ENCODE measurements at regions not wholly inside any gene's neighbourhood (a gene's known extent, or its start where the extent isn't known, plus 50 kb on each side); places are given as distances from the start of the nearest gene placed in this dataset.
"Not testable (repeated sequence)": the region's sequence is repeated elsewhere in the genome, so short reads cannot be mapped to it uniquely, and the experiment has no call there.

DNA sequence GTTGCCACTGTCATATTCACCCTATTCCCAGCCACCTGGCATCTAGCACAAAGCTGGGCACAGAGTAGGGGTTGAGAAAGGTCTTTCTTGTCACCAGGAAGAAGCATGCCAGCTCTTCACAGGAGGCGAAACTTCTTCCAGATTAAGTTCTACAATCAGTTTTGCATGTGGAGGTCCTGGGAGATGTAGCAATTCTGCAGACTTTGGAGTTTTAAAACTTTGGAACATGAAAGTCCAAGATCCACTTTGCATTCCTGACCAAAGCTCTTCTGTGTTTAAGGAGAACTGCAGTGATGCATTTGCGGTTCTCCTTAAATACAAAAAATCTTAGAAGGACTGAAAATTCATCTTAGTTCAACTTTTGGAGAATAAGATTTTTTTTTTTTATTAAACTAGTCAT, 258.5 kb upstream of the USP24 start:
- FAIRE-seq (no peak), DNase-seq (ENCODE audit: low spot score in 2 of 2) (no peak)

DNA sequence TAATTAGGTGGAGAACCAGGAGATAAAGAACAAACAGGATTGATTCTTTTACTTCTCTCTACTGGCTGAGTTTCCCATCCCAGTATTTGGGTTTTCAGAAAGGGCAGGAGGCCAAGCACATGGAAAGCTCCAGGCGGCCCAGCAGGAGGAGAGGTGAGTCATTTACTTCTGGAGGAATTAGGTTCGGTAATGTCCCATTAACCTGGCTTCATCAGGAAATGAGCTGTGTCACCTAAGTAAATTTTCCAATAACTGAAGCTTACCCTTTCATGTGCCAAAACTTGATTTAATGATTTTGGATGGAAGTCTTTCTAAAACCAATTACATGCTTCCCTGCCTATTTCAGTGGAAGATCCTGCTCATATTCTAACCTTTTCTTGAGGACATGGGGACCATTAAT, 257.6 kb upstream of the USP24 start:
- DNase-seq (ENCODE audit: low spot score in 2 of 2), result no peak
- no peak for FAIRE-seq

DNA sequence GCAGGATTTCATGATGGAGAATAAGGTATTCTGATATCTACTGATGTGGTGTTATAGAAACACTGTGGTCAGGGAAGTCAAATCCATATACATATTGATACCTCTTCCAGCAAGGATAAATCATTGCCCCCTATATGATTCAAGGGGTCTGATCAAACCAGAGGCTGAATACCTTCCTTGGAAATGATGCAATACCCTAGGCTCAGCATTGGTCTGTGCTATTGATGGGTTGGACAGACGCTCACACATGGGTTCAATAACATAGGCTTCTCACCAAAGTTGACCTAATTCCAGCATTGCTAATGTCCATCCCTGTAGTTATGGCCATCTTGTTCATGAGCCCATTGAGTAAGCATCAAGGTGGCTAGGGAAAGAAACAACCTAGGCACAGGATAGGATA, 257.0 kb upstream of the USP24 start:
- DNase-seq (ENCODE audit: low spot score in 2 of 2) (no peak), FAIRE-seq (no peak)

DNA sequence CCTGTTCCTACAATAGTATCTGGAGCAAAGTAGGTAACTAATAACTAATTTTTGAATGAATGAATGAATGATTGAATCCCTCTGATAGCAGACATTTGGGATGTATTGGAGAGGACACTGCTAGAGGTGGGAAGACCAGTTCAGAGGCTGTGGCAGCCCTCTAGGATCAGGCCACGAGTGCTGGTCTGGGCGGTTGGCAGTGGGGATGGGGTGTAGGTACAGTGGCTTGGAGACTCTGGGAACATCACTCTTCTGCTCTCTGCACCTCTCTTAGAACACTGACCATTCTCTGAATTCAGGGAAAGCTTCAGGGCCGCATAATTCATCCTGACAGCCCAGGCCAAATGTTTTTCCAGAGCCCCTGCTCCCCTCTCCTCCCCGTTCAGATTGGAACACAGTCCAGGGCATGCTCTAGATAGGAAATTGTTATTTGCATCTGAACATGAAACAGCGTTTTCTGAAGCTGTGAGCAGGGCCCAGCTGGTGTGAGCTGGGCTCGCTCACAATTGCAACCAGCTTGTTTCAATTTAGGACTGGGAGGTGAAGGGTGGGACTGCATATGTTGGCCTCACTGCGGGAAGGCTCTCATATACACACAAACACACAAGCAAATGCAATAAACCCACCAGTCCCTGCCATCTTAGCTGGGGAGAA, 253.1 kb upstream of the USP24 start:
- no peak for FAIRE-seq
- DNase-seq (ENCODE audit: low spot score in 2 of 2), result no peak

DNA sequence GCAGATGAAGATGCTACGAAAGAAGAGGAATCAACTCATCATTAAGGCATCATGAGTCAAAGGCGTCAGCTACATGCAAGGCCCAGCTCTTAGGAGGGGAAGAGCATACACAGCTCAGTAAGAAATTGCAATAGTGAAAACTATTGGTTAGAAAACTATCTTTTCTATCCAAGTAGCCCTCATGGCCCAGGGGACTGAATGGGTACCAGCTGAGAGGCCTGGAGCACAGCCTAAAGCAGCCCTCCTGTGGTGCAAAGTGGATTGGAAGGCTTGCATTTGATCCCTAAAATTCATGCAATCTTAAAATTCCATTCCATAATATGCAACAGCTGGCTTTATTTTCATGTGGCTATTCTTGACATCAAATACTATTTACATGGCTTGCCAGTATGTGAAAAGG, 251.8 kb upstream of the USP24 start:
- DNase-seq (ENCODE audit: low spot score in 2 of 2), result no peak
- no peak for FAIRE-seq

DNA sequence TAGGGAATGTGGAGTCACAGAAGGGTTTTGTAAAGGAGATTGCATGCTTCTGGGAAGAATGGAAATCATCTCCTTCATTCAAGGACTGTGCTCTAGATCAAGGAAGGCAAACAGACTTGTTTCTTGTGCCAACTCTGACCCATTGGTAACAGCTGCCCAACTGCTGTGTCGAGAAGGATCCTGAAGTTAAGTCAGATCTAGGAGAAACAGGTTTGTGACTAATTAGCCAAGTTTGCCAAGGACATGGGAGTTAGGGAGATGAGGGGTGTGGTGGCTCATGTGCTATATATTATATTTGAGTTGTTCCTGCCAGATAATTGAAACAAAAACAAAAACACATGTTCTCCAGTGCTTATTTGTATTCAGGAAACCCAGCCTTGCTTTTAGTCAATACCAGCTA, 251.2 kb upstream of the USP24 start:
- no peak for FAIRE-seq

DNA sequence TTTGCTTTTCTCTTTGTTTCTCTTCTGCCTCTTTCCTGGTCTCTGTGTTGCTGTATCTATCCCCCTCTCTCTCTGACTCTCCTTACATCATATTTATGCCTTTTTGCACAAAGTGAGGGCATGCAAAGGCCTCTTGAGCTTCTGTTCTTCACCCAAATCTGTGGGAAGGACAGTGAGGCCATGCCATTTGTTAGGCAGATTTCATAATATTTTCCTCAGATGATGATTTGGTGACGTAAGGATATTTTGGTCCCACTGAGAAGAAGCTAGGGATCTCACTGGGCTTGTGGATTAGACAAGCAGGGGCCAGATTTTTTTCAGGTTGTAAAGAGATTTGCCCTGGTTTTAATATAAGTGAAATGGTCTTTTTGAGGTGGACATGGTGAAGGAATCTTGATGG, 249.4 kb upstream of the USP24 start:
- no peak for DNase-seq (ENCODE audit: low spot score in 2 of 2)
- FAIRE-seq, result no peak

More for the DNA sequence above, 251.2 kb upstream of the USP24 start:
- DNase-seq (ENCODE audit: low spot score in 2 of 2), result no peak

DNA sequence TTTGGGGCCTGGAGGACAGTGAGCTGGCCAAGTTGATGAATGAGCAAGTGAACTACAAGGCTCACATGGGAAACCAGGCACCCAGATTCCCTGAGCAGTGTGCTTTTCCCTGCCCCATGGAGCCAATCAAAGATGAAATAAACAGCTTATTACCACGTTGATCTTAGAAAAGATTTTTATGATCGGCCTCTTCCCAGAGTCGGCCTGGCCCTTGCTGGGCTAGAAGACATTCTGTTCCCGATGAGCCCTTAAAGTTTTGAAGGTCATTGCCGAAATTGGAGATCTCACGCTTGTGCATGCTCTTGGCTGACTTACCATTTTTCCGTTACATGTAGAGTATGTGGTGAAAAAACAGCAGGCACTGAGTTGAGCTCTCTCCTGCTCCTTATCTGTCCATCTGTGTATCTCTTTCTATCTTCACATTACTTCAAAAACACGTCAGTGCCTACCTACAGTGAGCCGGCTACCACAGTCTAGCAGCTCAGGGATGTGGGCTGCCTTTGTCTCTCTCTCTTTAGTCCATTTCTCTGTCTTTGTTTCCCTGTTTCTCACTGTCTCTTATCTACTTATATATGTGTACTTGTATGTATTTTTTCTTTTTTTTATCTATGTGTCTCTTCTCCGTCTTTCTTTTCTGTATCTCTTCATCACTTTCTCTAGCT, 248.8 kb upstream of the USP24 start:
- DNase-seq (ENCODE audit: low spot score in 2 of 2) (no peak), FAIRE-seq (no peak)

DNA sequence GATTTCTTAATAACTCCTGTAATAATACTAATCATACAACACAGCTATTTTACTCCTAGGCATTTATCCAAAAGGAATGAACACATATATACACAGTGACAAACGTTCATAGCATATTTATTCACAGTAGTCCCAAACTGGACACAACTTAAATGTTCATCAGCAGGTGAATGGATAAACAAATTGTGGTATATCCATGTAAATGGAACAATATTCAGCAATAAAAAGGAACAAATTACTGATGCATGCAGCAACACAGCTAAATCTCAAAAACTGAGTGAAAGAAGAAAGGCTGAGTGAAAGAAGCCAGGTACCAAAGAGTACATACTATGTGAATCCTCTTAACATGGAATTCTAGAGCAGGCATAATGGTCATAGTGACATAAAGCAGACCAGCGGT, 242.7 kb upstream of the USP24 start:
- DNase-seq (ENCODE audit: low spot score in 2 of 2) (no peak), FAIRE-seq (no peak)

DNA sequence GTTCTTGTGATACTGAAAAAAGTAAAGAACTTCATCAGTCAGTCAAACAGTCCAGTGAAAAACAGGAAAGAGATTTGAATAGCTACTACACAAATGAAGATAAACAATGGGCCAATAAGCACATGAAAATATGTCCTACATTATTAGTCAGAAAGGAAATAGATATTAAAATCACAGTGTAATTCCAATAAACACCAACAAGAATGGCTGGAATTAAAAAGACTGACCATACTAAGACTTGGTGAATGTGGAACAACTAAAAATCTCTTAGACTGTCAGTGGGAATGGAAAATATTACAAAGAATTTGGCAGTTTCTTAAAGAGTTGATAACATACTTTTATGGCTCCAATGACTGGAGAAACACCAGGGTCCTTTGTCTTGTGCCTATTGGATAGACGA, 241.8 kb upstream of the USP24 start:
- DNase-seq (ENCODE audit: low spot score in 2 of 2) (no peak), FAIRE-seq (no peak)

DNA sequence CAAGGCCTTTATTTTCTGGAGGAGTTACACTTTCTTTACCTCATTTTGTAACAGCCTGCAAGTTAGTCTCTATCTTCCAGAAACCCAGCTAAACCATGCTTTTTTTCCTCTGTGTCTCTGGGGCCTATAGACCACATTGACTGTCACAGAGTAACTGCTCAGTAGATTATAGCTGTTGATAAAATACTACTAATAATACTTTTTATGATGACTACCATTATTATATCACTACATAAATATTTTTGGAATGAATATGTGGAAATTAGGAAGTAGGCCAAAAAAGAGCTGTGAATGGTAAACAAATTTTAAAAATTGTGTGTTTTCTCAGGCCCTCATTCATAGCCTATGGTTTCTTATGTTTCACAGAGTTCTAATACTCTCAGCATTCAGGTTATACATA, 233.1 kb upstream of the USP24 start:
- DNase-seq (ENCODE audit: low spot score in 2 of 2) (no peak), FAIRE-seq (no peak)

DNA sequence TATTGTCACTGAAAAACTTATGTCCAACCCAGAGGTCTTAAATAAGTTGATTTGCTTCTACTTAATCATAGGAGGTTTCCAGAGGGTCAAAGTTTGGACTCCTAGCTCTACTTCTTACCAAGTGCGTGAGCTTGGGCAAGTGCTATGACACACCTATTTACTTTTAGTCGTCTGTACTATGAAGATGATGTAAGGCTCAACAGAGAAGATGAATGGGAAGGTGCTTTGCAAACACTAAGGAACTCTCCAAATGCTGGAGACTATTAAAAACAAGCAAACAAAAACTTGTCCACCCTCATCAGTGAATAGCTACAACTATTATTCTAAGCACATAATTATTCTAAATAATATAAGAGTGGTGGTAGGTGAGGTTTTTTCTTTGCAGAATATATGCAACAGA, 232.3 kb upstream of the USP24 start:
- DNase-seq (ENCODE audit: low spot score in 2 of 2), result no peak
- FAIRE-seq, result no peak

DNA sequence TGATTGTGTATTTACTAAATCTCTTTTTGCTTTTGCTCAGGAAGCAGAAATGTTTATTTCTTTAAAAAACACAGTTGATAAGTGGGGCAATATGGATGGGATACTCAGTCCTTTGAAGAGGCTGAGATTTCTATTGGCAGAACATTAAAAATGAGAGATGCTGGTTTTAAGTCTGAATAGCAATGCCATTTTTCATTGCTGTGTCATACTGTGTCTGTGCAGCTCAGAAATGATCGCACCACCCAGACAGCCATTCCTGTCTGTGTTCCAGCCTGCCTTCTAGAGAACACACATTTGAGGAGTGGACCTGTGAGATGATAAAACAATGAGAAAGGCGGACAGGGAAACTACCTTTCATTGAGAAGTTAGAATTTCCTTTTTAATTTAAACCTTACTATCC, 231.2 kb upstream of the USP24 start:
- DNase-seq (ENCODE audit: low spot score in 2 of 2), result no peak
- FAIRE-seq, result no peak

DNA sequence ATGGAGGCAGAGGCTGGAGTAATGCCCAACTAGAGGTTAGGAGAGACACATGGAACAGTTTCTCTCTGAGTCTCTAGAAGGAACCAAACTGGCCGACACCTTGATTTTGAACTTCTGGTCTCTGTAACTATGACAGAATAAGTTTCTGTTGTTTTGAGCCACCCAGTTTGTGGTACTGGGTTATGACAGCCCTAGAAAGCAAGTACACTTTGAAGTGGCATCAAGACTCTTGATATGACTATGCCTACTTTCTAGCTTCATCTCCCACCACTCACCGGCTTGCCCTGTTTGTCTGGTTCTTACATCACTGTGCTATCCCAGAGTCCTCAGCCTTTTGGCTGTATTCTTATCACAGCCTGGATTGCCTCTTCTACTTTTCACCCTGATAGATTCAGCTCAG, 230.3 kb upstream of the USP24 start:
- DNase-seq (ENCODE audit: low spot score in 2 of 2), result no peak
- FAIRE-seq, result no peak

DNA sequence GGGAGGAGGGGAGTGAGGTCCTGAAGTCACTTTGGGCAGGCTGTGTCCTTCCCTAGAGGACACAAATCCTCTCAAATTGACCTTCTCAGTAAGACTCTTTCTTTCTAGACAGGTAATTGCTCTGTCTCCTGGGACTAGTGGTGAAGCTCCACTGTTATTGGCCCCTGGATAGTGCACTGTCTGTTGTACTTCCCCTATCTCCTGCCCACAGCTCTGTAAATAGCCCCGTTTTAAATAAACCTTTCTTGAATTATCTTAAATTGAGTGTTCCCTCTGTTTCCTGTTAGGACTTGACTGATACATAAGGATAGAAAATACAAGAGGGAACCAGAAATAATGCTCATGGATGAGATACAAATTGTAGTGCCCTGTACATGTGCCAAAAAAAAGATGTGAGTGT, 229.5 kb upstream of the USP24 start:
- DNase-seq (ENCODE audit: low spot score in 2 of 2), result no peak
- FAIRE-seq, result no peak

DNA sequence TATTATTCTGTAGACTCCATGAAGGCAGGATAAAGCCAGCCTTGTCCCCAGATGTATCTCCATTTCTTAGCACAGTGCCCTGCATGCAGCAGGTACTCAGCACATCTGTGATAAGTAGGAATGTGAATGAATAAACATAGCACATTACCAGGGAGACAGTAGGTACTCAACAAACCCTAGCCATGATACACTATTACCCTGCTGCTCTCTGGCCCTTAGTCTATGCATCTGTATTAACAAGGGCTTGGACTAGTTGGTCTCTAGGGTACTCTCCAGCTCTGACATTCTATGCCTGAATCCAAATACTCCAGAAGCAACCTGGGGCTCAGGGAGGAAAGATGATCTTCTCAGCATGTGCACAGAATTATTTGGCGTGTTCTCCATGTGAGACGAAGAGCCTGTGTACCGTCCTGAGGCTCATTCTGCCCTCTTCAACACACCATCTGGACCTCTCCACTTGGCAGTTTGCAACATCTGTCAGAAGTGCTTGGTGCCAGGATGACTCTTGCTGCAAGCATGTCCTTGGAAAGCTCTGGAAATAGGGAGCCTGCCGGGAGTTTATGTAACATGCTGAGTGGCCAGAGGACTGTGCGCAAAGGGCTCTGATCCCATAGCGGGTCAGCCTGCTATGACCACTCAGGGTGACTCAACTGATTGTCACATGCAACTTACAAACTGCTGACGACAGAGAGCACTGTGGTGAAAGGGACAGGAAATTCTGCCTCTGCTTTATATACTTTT, 228.2 kb upstream of the USP24 start:
- DNase-seq (ENCODE audit: low spot score in 2 of 2), result peak in 1 of 2 donors; percentile 8

DNA sequence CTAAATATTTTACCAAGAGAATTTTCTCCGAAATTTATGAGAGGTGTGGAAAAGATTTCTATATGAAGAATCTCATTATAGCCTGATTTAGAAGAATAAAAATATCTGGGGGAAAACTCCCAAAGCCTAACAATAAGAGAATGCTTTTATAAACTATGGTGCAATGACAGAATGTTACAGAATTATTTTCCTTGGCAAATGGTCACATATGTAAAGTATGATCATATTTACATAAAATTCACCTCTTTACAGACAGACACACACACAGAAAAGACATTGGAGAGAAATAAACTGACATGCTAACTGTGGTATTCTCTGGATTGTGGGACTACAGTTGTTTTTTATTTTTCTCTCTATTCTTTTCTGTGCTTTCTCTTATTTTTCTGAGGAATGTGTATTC, 226.3 kb upstream of the USP24 start:
- no peak for DNase-seq (ENCODE audit: low spot score in 2 of 2)
- FAIRE-seq, result no peak

More for the DNA sequence above, 228.2 kb upstream of the USP24 start:
- FAIRE-seq, result no peak

DNA sequence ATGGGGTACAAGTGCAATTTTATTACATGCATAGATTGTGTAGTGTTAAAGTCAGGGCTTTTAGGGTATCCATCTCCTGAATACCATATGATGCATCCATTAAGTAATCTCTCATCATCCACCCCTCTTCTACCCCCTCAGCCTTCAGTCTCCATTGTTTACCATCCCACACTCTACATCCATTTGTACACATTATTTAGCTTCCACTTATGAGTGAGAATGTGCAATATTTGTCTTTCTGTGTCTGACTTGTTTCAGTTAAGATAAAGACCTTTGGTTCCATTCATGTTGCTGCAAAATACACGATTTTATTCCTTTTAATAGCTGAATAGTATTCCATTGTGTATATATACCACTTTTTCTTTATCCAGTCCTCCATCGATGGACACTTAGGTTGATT, 222.5 kb upstream of the USP24 start:
- FAIRE-seq (no peak), DNase-seq (ENCODE audit: low spot score in 2 of 2) (no peak)

DNA sequence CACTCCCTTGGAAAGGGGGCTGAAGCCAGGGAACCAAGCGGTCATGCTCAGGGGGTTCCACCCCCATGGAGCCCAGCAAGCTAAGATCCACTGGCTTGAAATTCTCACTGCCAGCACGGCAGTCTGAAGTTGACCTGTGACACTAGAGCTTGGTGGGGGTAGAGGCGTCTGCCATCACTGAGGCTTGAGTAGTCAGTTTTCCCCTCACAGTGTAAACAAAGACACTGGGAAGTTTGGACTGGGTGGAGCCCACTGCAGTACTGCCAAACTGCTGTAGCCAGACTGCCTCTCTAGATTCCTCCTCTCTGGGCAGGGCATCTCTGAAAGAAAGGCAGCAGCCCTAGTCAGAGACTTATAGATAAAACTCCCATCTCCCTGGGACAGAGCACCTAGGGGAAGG, 215.6 kb upstream of the USP24 start:
- DNase-seq (ENCODE audit: low spot score in 2 of 2); FAIRE-seq: not testable (repeated sequence)

DNA sequence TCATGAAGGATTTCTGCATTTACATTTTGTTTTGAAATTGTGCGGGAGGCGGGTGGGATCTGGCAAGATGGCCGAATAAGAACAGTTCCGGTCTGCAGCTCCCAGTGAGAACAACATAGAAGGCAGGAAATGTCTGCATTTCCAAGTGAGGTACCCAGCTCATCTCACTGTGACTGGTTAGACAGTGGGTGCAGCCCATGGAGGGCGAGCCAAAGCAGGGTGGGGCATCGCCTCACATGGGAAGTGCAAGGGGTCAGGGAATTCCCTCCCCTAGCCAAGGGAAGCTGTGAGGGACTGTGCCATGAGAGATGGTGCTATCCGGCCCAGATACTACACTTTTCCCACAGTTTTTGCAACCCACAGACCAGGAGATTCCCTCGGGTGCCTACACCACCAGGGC, 215.0 kb upstream of the USP24 start:
- FAIRE-seq; DNase-seq (ENCODE audit: low spot score in 2 of 2): not testable (repeated sequence)

DNA sequence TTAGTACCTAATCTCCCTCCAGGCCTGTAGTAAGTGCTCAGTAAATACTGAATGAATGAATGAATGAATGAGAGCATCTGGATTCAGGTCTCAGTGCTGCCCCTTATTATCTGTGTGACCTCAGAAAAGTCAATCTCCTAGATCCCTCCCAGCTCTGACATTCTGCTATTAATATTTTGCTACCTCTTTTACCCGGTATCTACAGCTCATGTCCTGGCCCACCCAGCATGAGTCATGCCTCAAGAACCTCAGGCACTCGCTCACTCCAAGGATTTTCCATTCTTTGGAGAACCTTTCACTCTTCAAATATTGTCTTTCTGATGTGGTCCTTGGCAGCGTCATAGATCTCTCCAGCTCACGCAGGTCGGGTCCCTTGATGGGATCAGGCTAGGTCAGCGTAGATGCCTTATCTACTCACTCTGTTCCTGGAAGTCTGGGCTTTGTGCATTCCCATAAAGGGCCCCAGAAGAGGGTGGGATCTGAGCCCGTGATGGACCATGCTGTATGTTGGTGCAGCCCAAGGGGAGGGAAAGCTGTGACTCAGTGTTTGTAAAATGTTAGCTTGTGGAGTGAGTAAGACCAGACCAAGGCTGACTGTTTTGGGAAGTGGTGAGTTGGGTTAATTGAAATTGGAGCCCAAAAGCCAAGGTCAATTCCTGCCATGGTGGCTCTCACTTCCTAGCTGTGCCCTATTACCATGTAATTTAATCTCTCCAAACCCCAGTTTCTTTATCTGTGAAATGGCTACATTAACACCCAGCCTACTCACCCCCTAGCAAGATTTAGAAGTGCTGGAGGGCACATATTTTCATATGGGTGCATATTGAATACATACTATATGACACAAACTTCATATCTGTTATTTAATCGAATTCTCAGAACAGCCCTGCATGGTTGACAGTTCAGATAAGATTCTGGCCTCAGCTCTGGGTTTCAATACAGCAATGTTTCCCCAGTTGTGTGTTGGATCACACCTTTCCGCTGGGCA, 214.1 kb upstream of the USP24 start:
- DNase-seq (ENCODE audit: low spot score in 2 of 2) (no peak), FAIRE-seq (no peak)
